Fibroblast of lung (primary cell): ENCODE measurements at regions not wholly inside any gene's neighbourhood (a gene's known extent, or its start where the extent isn't known, plus 50 kb on each side); places are given as distances from the start of the nearest gene placed in this dataset.

Experiments
- DNase-seq, 2 donors: peaks; one replicate each; pipeline versions ENCODE4 v3.0.0 to v3.0.0-alpha.2; 2010; ENCODE audit warnings: low read depth in 2 of 2
- H2AFZ ChIP-seq: 2 replicates; pipeline ENCODE4 v1.5.1; 2012; ENCODE audit warnings: low read length, control low read depth, inconsistent platforms
- H3K27ac ChIP-seq: 2 replicates; pipeline ENCODE4 v1.5.1; 2011; ENCODE audit warnings: low read length, control low read depth; ENCODE audit not compliant: insufficient read depth
- H3K27me3 ChIP-seq: 2 replicates; pipeline ENCODE4 v1.5.1; 2011; ENCODE audit warnings: mild to moderate bottlenecking, low read length; ENCODE audit not compliant: control insufficient read depth, insufficient read depth
- H3K36me3 ChIP-seq: 2 replicates; pipeline ENCODE4 v1.5.1; 2011; ENCODE audit warnings: low read length; ENCODE audit not compliant: control insufficient read depth, insufficient read depth
- H3K4me1 ChIP-seq: 2 replicates; pipeline ENCODE4 v1.5.1; 2011; ENCODE audit warnings: low read length; ENCODE audit not compliant: control insufficient read depth, insufficient read depth; ENCODE audit errors: extremely low read depth
- H3K4me2 ChIP-seq: 2 replicates; pipeline ENCODE4 v1.5.1; 2011; ENCODE audit warnings: low read length, control low read depth; ENCODE audit not compliant: insufficient read depth; ENCODE audit errors: extremely low read depth
- H3K4me3 ChIP-seq, 4 experiments: fragments of 200-600 bp in 1 of 4; sonication (generic) in 1 of 4; replicated peaks in 1 of 4; 2 replicates each; pipeline ENCODE4 v1.5.1; 2011 to 2016; ENCODE audit warnings: low read length in 4 of 4, low read depth in 3 of 4, mild to moderate bottlenecking in 3 of 4, control low read depth in 2 of 4, inconsistent platforms in 1 of 4, mixed read lengths in 1 of 4; ENCODE audit not compliant: insufficient read depth in 1 of 4; ENCODE audit errors: control extremely low read depth in 1 of 4
- H3K79me2 ChIP-seq: 2 replicates; pipeline ENCODE4 v1.5.1; 2012; ENCODE audit warnings: mild to moderate bottlenecking, low read length, inconsistent platforms; ENCODE audit not compliant: control insufficient read depth, insufficient read depth
- H3K9ac ChIP-seq: 2 replicates; pipeline ENCODE4 v1.5.1; 2011; ENCODE audit warnings: mild to moderate bottlenecking, low read length, control low read depth; ENCODE audit not compliant: insufficient read depth
- H3K9me3 ChIP-seq: 2 replicates; pipeline ENCODE4 v1.5.1; 2012; ENCODE audit warnings: low read depth, low read length; ENCODE audit not compliant: control insufficient read depth, insufficient read depth
- H4K20me1 ChIP-seq: 2 replicates; pipeline ENCODE4 v1.5.1; 2011; ENCODE audit warnings: low read length; ENCODE audit not compliant: control insufficient read depth, insufficient read depth; ENCODE audit errors: extremely low read depth
- EZH2 ChIP-seq: IDR thresholded peaks from 2 replicates; pipeline ENCODE4 v1.5.1; 2012; ENCODE audit warnings: low read length, control low read depth, mild to moderate bottlenecking; ENCODE audit errors: missing control alignments
- TF ChIP-seq, protein P1 (sequence below), 2 donors: IDR thresholded peaks in 1 of 2; conservative IDR thresholded peaks in 1 of 2; 1 replicate in 1 of 2; 2 replicates in 1 of 2; pipeline ENCODE4 v1.5.1; 2011 to 2012; ENCODE audit warnings: low read length in 2 of 2, control low read depth in 1 of 2, inconsistent platforms in 1 of 2, low read depth in 1 of 2, mild to moderate bottlenecking in 1 of 2

DNA sequence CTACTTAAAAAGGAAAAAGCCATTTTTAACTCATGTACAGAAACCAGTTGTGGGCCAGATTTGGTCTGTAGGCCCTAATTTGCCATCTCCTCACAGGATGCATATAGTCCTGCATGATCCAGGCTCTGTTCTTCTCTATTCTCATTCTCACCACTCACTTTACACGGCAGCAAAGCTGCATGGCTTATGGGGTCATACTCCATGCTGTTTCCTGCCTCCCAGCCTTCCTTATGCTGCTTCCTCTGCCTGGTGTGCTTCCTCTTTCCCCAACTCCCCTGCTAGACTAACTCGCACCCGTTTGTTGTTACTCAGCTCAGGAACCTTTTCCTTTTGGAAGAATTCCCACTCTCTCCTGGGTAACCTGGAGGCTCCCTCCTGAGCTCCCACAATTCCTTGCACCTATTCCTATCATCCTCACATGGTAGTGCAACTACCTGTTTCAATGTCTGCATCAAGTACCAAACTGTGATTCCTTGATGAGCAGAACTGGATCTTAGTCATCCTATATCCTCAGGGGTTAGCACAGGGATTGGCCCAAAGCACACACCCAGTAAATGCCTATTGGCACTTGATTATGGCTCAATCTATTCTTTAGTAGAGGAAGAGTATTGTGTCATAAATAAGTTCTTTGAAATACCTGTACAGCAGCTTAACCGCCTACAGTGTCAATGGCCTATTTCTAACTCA is 172.1 kb upstream of the MITF start:
- DNase-seq: no peak
- Histone ChIP-seq H3K4me3 (no peak overlapping the region), H3K79me2 (no peaks in the 10 kb centered on the region), H3K27ac (no peak overlapping the region), H3K4me2 (no peak overlapping the region), H3K27me3 (no peaks in the 10 kb centered on the region), H4K20me1 (no peaks in the 10 kb centered on the region), H2AFZ (no peak overlapping the region), H3K4me1 (no peaks in the 10 kb centered on the region), H3K9ac (no peak overlapping the region), H3K36me3 (no peaks in the 10 kb centered on the region), H3K9me3 (no peaks in the 10 kb centered on the region)
- TF ChIP-seq, protein P1, sequence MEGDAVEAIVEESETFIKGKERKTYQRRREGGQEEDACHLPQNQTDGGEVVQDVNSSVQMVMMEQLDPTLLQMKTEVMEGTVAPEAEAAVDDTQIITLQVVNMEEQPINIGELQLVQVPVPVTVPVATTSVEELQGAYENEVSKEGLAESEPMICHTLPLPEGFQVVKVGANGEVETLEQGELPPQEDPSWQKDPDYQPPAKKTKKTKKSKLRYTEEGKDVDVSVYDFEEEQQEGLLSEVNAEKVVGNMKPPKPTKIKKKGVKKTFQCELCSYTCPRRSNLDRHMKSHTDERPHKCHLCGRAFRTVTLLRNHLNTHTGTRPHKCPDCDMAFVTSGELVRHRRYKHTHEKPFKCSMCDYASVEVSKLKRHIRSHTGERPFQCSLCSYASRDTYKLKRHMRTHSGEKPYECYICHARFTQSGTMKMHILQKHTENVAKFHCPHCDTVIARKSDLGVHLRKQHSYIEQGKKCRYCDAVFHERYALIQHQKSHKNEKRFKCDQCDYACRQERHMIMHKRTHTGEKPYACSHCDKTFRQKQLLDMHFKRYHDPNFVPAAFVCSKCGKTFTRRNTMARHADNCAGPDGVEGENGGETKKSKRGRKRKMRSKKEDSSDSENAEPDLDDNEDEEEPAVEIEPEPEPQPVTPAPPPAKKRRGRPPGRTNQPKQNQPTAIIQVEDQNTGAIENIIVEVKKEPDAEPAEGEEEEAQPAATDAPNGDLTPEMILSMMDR (conservative IDR thresholded peaks at IDR 0.05 in 1 of 2, IDR thresholded peaks at IDR 0.05 in 1 of 2; ENCODE audit: low read depth in 1 of 2, low read length in 2 of 2): no peak
- TF ChIP-seq EZH2: no peak

DNA sequence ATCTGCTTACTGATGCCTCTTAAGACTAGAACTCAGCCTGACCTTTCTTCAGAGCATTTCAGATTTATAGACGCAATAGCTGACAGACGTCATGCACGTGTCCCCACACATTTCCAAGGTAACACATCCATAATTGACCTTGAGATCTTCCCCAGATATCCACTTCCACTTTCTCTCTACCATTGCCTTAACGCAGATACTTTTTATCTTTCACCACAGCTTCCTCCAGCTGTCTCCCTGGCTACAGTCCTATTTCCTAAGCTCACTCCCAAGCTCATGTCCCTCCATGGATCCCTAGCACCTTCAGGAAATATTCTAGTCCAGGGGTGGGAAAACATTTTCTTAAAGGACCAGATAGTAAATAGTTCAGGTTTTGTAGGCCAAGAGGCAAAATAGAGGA is 173.0 kb upstream of the MITF start:
- H3K36me3 ChIP-seq: no peaks in the 10 kb centered on the region
- no peak for TF ChIP-seq EZH2
- no peak overlapping the region for H3K4me2 ChIP-seq

DNA sequence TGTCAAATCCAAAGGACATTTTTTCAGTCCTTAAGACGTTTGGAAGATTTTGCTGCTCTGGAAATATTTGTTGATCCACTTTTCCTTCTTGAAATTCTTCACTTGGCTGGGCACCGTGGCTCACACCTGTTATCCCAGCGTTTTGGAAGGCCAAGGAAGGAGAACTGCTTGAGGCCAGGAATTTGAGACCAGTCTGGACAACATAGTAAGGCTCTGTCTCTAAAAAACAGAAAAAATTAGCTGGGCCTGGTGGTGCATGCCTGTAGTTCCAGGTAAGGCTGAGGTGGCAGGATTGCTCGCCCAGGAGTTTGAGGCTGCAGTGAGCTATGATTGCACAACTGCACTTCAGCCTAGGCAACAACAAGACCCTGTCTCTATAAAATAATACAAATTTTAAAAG is 173.9 kb upstream of the MITF start:
- no peaks in the 10 kb centered on the region for H3K9me3 ChIP-seq
- DNase-seq: no peak
- H3K27me3 ChIP-seq: no peaks in the 10 kb centered on the region
- no peak overlapping the region for H3K4me2 ChIP-seq
- H2AFZ ChIP-seq: no peak overlapping the region
- H4K20me1 ChIP-seq: no peaks in the 10 kb centered on the region
- H3K4me3 ChIP-seq: no peak overlapping the region
- H3K4me1 ChIP-seq: no peaks in the 10 kb centered on the region
- TF ChIP-seq EZH2: no peak
- TF ChIP-seq, protein P1 (conservative IDR thresholded peaks at IDR 0.05 in 1 of 2, IDR thresholded peaks at IDR 0.05 in 1 of 2; ENCODE audit: low read depth in 1 of 2, low read length in 2 of 2): no peak
- H3K79me2 ChIP-seq: no peaks in the 10 kb centered on the region
- H3K9ac ChIP-seq: no peak overlapping the region
- H3K36me3 ChIP-seq: no peaks in the 10 kb centered on the region
- no peak overlapping the region for H3K27ac ChIP-seq

More for the DNA sequence above, 173.0 kb upstream of the MITF start:
- H3K4me1 ChIP-seq: no peaks in the 10 kb centered on the region
- H3K27me3 ChIP-seq: no peaks in the 10 kb centered on the region
- no peak overlapping the region for H3K4me3 ChIP-seq
- H3K9ac ChIP-seq: no peak overlapping the region
- no peaks in the 10 kb centered on the region for H3K79me2 ChIP-seq
- DNase-seq: no peak
- no peak overlapping the region for H3K27ac ChIP-seq
- H2AFZ ChIP-seq: no peak overlapping the region
- no peaks in the 10 kb centered on the region for H3K9me3 ChIP-seq
- no peaks in the 10 kb centered on the region for H4K20me1 ChIP-seq
